Neuronal stem cell (in vitro differentiated cells): ENCODE measurements at regions not wholly inside any gene's neighbourhood (a gene's known extent, or its start where the extent isn't known, plus 50 kb on each side); places are given as distances from the start of the nearest gene placed in this dataset.

ENCODE experiments used
- DNase-seq: peaks from one replicate; pipeline ENCODE4 v3.0.0-alpha.2; 2013; ENCODE audit warnings: low spot score
- H2AFZ ChIP-seq: one replicate; pipeline ENCODE4 v1.6.1; 2013; ENCODE audit warnings: mild to moderate bottlenecking, low read length, inconsistent platforms
- H2AK5ac ChIP-seq: 2 replicates; pipeline ENCODE4 v1.6.1; 2013; ENCODE audit warnings: low read depth, mild to moderate bottlenecking, inconsistent platforms, low read length, moderate library complexity, mixed read lengths
- H2BK120ac ChIP-seq: 2 replicates; pipeline ENCODE4 v1.6.1; 2013; ENCODE audit warnings: low read depth, mild to moderate bottlenecking, inconsistent platforms, low read length, moderate library complexity, mixed read lengths
- H2BK12ac ChIP-seq: one replicate; pipeline ENCODE4 v1.6.1; 2013; ENCODE audit warnings: low read length, inconsistent platforms
- H2BK15ac ChIP-seq: 2 replicates; pipeline ENCODE4 v1.6.1; 2013; ENCODE audit warnings: mild to moderate bottlenecking, low read length, inconsistent platforms, mixed read lengths
- H2BK5ac ChIP-seq: one replicate; pipeline ENCODE4 v1.6.1; 2013; ENCODE audit warnings: inconsistent platforms, mild to moderate bottlenecking, low read length, moderate library complexity
- H3K14ac ChIP-seq: one replicate; pipeline ENCODE4 v1.6.1; 2013; ENCODE audit warnings: low read length, inconsistent platforms
- H3K18ac ChIP-seq: 2 replicates; pipeline ENCODE4 v1.6.1; 2013; ENCODE audit warnings: low read length, inconsistent platforms
- H3K23ac ChIP-seq: 2 replicates; pipeline ENCODE4 v1.6.1; 2013; ENCODE audit warnings: low read depth, mild to moderate bottlenecking, mixed read lengths, low read length, inconsistent platforms; ENCODE audit not compliant: poor library complexity
- H3K27ac ChIP-seq: replicated peaks from 3 replicates; pipeline ENCODE4 v1.5.1; 2013; ENCODE audit warnings: low read length, inconsistent platforms
- H3K27me3 ChIP-seq, 3 experiments: 2 replicates each; pipeline ENCODE4 v1.6.1; 2013; ENCODE audit warnings: low read length in 3 of 3, mild to moderate bottlenecking in 2 of 3, inconsistent platforms in 1 of 3, low read depth in 1 of 3, mixed read lengths in 1 of 3, moderate library complexity in 1 of 3; ENCODE audit not compliant: control insufficient read depth in 3 of 3, insufficient read depth in 3 of 3
- H3K36me3 ChIP-seq, 2 donors: replicated peaks in 1 of 2; 2 replicates each; pipeline ENCODE4 v1.6.1; 2013; ENCODE audit warnings: low read length in 2 of 2; ENCODE audit not compliant: control insufficient read depth in 2 of 2, insufficient read depth in 2 of 2
- H3K4ac ChIP-seq: 2 replicates; pipeline ENCODE4 v1.6.1; 2013; ENCODE audit warnings: inconsistent platforms, mild to moderate bottlenecking, low read length, moderate library complexity
- H3K4me1 ChIP-seq, 2 donors: 1 replicate in 1 of 2; 2 replicates in 1 of 2; pipeline ENCODE4 v1.6.1; 2013; ENCODE audit warnings: low read length in 2 of 2, low read depth in 1 of 2; ENCODE audit not compliant: control insufficient read depth in 2 of 2, insufficient read depth in 1 of 2
- H3K4me2 ChIP-seq: one replicate; pipeline ENCODE4 v1.6.1; 2013; ENCODE audit warnings: mild to moderate bottlenecking, low read length, inconsistent platforms; ENCODE audit not compliant: insufficient read depth, poor library complexity, severe bottlenecking
- H3K4me3 ChIP-seq, 2 donors: 2 replicates each; pipeline ENCODE4 v1.5.1; 2013; ENCODE audit warnings: low read length in 2 of 2, mild to moderate bottlenecking in 2 of 2, inconsistent platforms in 1 of 2, moderate library complexity in 1 of 2
- H3K79me1 ChIP-seq: one replicate; pipeline ENCODE4 v1.6.1; 2013; ENCODE audit warnings: low read depth, mild to moderate bottlenecking, inconsistent platforms, low read length, moderate library complexity
- H3K9ac ChIP-seq: one replicate; pipeline ENCODE4 v1.6.1; 2013; ENCODE audit warnings: mild to moderate bottlenecking, low read depth, low read length, inconsistent platforms; ENCODE audit not compliant: poor library complexity
- H3K9me3 ChIP-seq, 2 donors: replicated peaks in 1 of 2; 2 replicates each; pipeline versions ENCODE3 to v1.6.1; 2013; ENCODE audit warnings: low read length in 2 of 2, mild to moderate bottlenecking in 2 of 2, inconsistent platforms in 1 of 2, low read depth in 1 of 2, mixed read lengths in 1 of 2, moderate library complexity in 1 of 2; ENCODE audit not compliant: control insufficient read depth in 2 of 2, insufficient read depth in 1 of 2
- H4K8ac ChIP-seq: one replicate; pipeline ENCODE4 v1.6.1; 2013; ENCODE audit warnings: low read depth, mild to moderate bottlenecking, inconsistent platforms, low read length, moderate library complexity
- H4K91ac ChIP-seq: one replicate; pipeline ENCODE4 v1.6.1; 2013; ENCODE audit warnings: low read length, low read depth, mild to moderate bottlenecking, inconsistent platforms; ENCODE audit not compliant: poor library complexity
- WGBS, 2 donors: extraction: QIAGEN DNeasy Blood & Tissue Kit; methylation state at CpG; one replicate each; pipeline ENCODE4 v1.1.7; 2013; ENCODE audit warnings: missing lambda C conversion rate in 2 of 2, mixed read lengths in 1 of 2; ENCODE audit not compliant: insufficient read length in 2 of 2, insufficient replicate concordance in 1 of 2; ENCODE audit errors: extremely low coverage in 2 of 2; 5-methylcytosine and 5-hydroxymethylcytosine counted together

DNA sequence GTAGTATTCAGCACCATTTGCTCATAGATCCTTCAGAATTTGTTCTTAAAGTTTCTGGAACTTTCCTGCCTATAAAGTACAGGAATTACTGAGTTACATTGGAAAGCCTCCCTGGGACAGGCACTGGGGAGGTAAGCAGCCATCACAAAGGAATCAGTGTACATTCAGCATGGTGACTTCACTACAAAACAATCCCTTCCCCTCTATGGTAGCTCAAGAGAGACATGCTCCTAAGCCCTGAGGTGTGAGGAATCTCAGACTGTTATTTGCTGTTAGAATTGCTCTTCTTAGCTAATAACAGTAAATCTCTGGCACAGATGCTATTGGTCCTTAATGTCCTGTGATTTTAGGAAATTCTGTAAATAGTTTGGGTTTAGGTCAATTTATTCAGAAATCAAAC is 1898.0 kb upstream of the PCDH7 start:
- H3K9ac ChIP-seq = no peak overlapping the region
- no peak overlapping the region for H2BK120ac ChIP-seq
- H3K27me3 ChIP-seq = no peaks in the 10 kb centered on the region
- no peaks in the 10 kb centered on the region for H3K79me1 ChIP-seq
- H2AK5ac ChIP-seq = no peak overlapping the region
- no peak overlapping the region for H4K91ac ChIP-seq
- no peaks in the 10 kb centered on the region for H3K36me3 ChIP-seq
- no peak overlapping the region for H2BK12ac ChIP-seq
- no peak overlapping the region for H3K23ac ChIP-seq
- no peak overlapping the region for H3K14ac ChIP-seq
- no peak overlapping the region for H2BK15ac ChIP-seq
- H4K8ac ChIP-seq = no peak overlapping the region
- no peak overlapping the region for H3K4ac ChIP-seq
- no peak for DNase-seq
- H2AFZ ChIP-seq = no peak overlapping the region
- H3K9me3 ChIP-seq = no peaks in the 10 kb centered on the region
- H3K4me3 ChIP-seq = no peak overlapping the region
- H3K4me1 ChIP-seq = no peaks in the 10 kb centered on the region
- H3K18ac ChIP-seq = no peak overlapping the region
- no peak overlapping the region for H3K27ac ChIP-seq
- no peak overlapping the region for H3K4me2 ChIP-seq
- no peak overlapping the region for H2BK5ac ChIP-seq

DNA sequence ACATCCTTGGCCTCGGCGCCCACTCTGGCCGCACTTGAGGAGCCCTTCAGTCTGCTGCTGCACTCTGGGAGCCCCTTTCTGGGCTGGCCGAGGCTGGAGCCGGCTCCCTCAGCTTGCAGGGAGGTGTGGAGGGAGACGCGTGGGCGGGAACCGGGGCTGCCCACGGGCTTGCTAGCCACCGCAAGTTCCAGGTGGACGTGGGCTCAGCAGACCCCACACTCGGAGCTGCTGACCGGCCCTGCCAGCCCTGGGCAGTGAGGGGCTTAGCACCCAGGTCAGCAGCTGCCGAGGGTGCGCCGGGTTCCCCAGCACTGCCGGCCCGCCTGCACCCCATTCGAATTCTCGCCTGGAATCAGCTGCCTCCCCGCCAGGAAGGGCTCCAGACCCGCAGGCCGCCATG is 1892.3 kb upstream of the PCDH7 start:
- DNase-seq = no peak
- Histone ChIP-seq H2BK12ac (no peak overlapping the region), H2AK5ac (no peak overlapping the region), H4K8ac (no peak overlapping the region), H2BK5ac (no peak overlapping the region), H3K14ac (no peak overlapping the region), H3K9ac (no peak overlapping the region), H2BK120ac (no peak overlapping the region), H3K4ac (no peak overlapping the region), H3K23ac (no peak overlapping the region), H2AFZ (no peak overlapping the region), H3K79me1 (no peaks in the 10 kb centered on the region), H3K27me3 (no peaks in the 10 kb centered on the region), H3K4me2 (no peak overlapping the region), H3K9me3 (peaks cover 0 to 2% of the 10 kb centered on the region in 2 donors), H3K36me3 (no peaks in the 10 kb centered on the region), H3K4me3 (no peak overlapping the region), H3K4me1 (no peaks in the 10 kb centered on the region), H3K18ac (no peak overlapping the region), H2BK15ac (no peak overlapping the region), H3K27ac (no peak overlapping the region), H4K91ac (no peak overlapping the region)
- WGBS, 2 donors = no CpG with 5 or more reads among the region's 24 CpGs

DNA sequence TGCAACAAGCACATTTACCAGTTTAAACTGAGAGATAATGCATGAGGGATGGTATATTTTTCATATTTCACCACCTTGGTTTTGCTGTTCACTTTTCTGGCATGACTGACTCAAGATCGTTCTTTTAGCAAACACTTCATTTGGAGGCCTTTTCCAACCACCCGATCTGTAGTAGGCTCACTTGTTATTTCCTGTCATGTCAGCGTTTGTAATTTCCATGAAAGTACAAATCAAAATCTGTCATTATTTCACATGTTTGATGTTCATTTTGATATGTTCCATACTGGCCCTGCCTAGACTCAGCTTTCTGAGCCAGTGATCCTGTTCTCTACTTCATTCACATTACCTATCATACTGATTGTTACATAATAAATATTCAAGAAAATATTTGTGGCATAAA is 1888.3 kb upstream of the PCDH7 start:
- Histone ChIP-seq H3K18ac (no peak overlapping the region), H3K9me3 (peaks cover 0 to 2% of the 10 kb centered on the region in 2 donors), H3K27ac (no peak overlapping the region), H2BK15ac (no peak overlapping the region), H3K4me3 (no peak overlapping the region), H2AK5ac (no peak overlapping the region), H2BK12ac (no peak overlapping the region), H2BK120ac (no peak overlapping the region), H3K23ac (no peak overlapping the region), H3K27me3 (no peaks in the 10 kb centered on the region), H4K8ac (no peak overlapping the region), H4K91ac (no peak overlapping the region), H2AFZ (no peak overlapping the region), H3K14ac (no peak overlapping the region), H3K79me1 (no peaks in the 10 kb centered on the region), H3K4me1 (no peaks in the 10 kb centered on the region), H3K9ac (no peak overlapping the region), H3K4me2 (no peak overlapping the region), H3K36me3 (no peaks in the 10 kb centered on the region), H2BK5ac (no peak overlapping the region), H3K4ac (no peak overlapping the region)
- no peak for DNase-seq
- no CpG with 5 or more reads among the region's 3 CpGs for WGBS, 2 donors

DNA sequence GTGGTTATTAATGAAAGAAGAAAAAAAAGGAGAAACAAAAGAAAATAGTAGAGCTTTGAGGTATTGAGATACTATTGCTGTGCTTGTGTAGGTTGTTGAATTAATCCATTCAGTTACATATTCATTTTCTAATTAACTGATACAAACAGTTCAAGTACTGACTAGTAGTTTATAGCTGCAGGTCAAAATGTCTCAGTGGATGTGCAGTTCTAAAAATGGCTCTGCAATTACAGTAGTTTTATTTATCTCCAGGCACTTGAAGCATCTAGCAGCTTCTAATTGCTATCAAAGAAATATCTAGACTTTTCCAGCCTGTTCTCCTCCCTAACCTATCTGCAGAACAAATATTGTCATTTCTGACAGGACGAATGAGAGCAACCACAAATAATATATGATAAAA is 1887.7 kb upstream of the PCDH7 start:
- no peak overlapping the region for H2BK12ac ChIP-seq
- no CpG with 5 or more reads among the region's 1 CpG for WGBS, 2 donors
- no peak overlapping the region for H3K9ac ChIP-seq
- no peaks in the 10 kb centered on the region for H3K79me1 ChIP-seq
- no peak overlapping the region for H2BK120ac ChIP-seq
- H2AK5ac ChIP-seq = no peak overlapping the region
- H3K27ac ChIP-seq = no peak overlapping the region
- no peak overlapping the region for H3K4me3 ChIP-seq
- no peak overlapping the region for H4K8ac ChIP-seq
- peaks cover 0 to 2% of the 10 kb centered on the region in 2 donors for H3K9me3 ChIP-seq
- no peaks in the 10 kb centered on the region for H3K36me3 ChIP-seq
- H2AFZ ChIP-seq = no peak overlapping the region
- no peak for DNase-seq
- no peak overlapping the region for H3K23ac ChIP-seq
- H2BK5ac ChIP-seq = no peak overlapping the region
- no peak overlapping the region for H3K4me2 ChIP-seq
- H3K27me3 ChIP-seq = no peaks in the 10 kb centered on the region
- no peak overlapping the region for H3K4ac ChIP-seq
- no peak overlapping the region for H4K91ac ChIP-seq
- no peak overlapping the region for H3K14ac ChIP-seq
- no peak overlapping the region for H2BK15ac ChIP-seq
- no peaks in the 10 kb centered on the region for H3K4me1 ChIP-seq
- no peak overlapping the region for H3K18ac ChIP-seq
